Keratinocyte (primary cell): ENCODE measurements at regions not wholly inside any gene's neighbourhood (a gene's known extent, or its start where the extent isn't known, plus 50 kb on each side); places are given as distances from the start of the nearest gene placed in this dataset.

Experiments used
- DNase-seq: peaks from one replicate; pipeline ENCODE4 v3.0.0-alpha.2; 2011; ENCODE audit warnings: low read depth, missing footprints, low spot score
- FAIRE-seq: peaks from 2 replicates; lab custom pipeline; 2011; peaks lifted over from hg19 to GRCh38; lab: Jason Lieb, UNC
- H2AFZ ChIP-seq: 2 replicates; pipeline ENCODE4 v1.6.0; 2012; ENCODE audit warnings: low read length, control low read depth, inconsistent platforms; ENCODE audit not compliant: control insufficient read depth
- H3K27ac ChIP-seq: 2 replicates; pipeline ENCODE4 v1.5.1; 2011; ENCODE audit warnings: low read length; ENCODE audit not compliant: control insufficient read depth, insufficient read depth
- H3K27me3 ChIP-seq: 3 replicates; pipeline ENCODE4 v1.6.0; 2011; ENCODE audit warnings: low read length; ENCODE audit not compliant: control insufficient read depth, insufficient read depth; ENCODE audit errors: extremely low read depth
- H3K36me3 ChIP-seq, 2 experiments: 2 replicates in 1 of 2; 3 replicates in 1 of 2; pipeline ENCODE4 v1.5.1; 2011; ENCODE audit warnings: low read length in 2 of 2, mild to moderate bottlenecking in 1 of 2; ENCODE audit not compliant: control insufficient read depth in 2 of 2, insufficient read depth in 2 of 2; ENCODE audit errors: extremely low read depth in 1 of 2
- H3K4me1 ChIP-seq: 3 replicates; pipeline ENCODE4 v1.5.1; 2011; ENCODE audit warnings: low read length; ENCODE audit not compliant: control insufficient read depth, insufficient read depth; ENCODE audit errors: extremely low read depth
- H3K4me2 ChIP-seq: 3 replicates; pipeline ENCODE4 v1.6.0; 2011; ENCODE audit warnings: low read depth, low read length; ENCODE audit not compliant: control insufficient read depth, insufficient read depth; ENCODE audit errors: extremely low read depth
- H3K4me3 ChIP-seq, 3 experiments: fragments of 200-600 bp in 1 of 3; sonication (generic) in 1 of 3; 2 replicates in 2 of 3; 3 replicates in 1 of 3; pipeline ENCODE4 v1.5.1; 2011 to 2016; ENCODE audit warnings: low read length in 3 of 3, mild to moderate bottlenecking in 3 of 3, control low read depth in 2 of 3, inconsistent platforms in 1 of 3, low read depth in 1 of 3, mixed read lengths in 1 of 3, mixed run types in 1 of 3, moderate library complexity in 1 of 3; ENCODE audit not compliant: control insufficient read depth in 2 of 3, insufficient read depth in 2 of 3; ENCODE audit errors: extremely low read depth in 1 of 3
- H3K79me2 ChIP-seq: 2 replicates; pipeline ENCODE4 v1.6.0; 2012; ENCODE audit warnings: low read length; ENCODE audit not compliant: control insufficient read depth, insufficient read depth
- H3K9ac ChIP-seq: 3 replicates; pipeline ENCODE4 v1.6.0; 2011; ENCODE audit warnings: low read length; ENCODE audit not compliant: control insufficient read depth, insufficient read depth; ENCODE audit errors: extremely low read depth
- H3K9me1 ChIP-seq: 3 replicates; pipeline ENCODE4 v1.6.0; 2011; ENCODE audit warnings: low read length; ENCODE audit not compliant: control insufficient read depth, insufficient read depth; ENCODE audit errors: extremely low read depth
- H3K9me3 ChIP-seq: 2 replicates; pipeline ENCODE4 v1.5.1; 2012; ENCODE audit warnings: low read depth, low read length; ENCODE audit not compliant: control insufficient read depth
- H4K20me1 ChIP-seq: 3 replicates; pipeline ENCODE4 v1.6.0; 2011; ENCODE audit warnings: low read length; ENCODE audit not compliant: control insufficient read depth, insufficient read depth; ENCODE audit errors: extremely low read depth
- EZH2 ChIP-seq: IDR thresholded peaks from one replicate; pipeline ENCODE4 v1.6.1; 2012; ENCODE audit warnings: inconsistent platforms, mild to moderate bottlenecking, low read length, moderate library complexity
- dilution Hi-C: fragments of 300-500 bp; cut with MboI; formaldehyde crosslinking; loops from one replicate; pipeline ENCODE4 v1.7.0; 2020; ENCODE audit warnings: low sequenced_read_pairs; ENCODE audit not compliant: extremely low pct_ligation_motif_present
- TF ChIP-seq, protein P1 (sequence below), 3 experiments: IDR thresholded peaks in 1 of 3; conservative IDR thresholded peaks in 1 of 3; optimal IDR thresholded peaks in 1 of 3; 2 replicates in 2 of 3; 3 replicates in 1 of 3; pipeline versions ENCODE3 to v1.5.1; 2011; ENCODE audit warnings: low read length in 3 of 3, mild to moderate bottlenecking in 3 of 3, moderate library complexity in 2 of 3, control low read depth in 1 of 3, inconsistent platforms in 1 of 3; ENCODE audit not compliant: insufficient read depth in 2 of 3; ENCODE audit errors: extremely low read depth in 1 of 3

DNA sequence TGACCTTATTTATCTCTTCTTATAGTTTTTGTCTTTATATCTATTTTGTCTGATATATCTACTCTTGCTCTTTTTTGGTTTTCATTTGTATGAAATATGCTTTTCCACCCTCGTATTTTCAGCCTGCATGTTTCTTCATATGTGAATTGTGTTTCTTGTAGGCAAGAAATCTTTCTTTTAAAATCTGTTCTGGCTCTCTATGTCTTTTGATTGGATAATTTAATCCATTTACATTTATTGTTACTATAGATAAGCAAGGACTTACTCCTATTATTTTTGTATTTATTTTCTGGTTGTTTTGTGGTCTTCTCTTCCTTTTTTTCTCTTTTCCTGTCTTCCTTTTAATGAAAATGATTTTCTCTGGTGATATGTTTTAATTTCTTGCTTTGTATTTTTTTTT is 403.1 kb downstream of the DCAF12L2 start:
- no peak for TF ChIP-seq EZH2
- TF ChIP-seq, protein P1, sequence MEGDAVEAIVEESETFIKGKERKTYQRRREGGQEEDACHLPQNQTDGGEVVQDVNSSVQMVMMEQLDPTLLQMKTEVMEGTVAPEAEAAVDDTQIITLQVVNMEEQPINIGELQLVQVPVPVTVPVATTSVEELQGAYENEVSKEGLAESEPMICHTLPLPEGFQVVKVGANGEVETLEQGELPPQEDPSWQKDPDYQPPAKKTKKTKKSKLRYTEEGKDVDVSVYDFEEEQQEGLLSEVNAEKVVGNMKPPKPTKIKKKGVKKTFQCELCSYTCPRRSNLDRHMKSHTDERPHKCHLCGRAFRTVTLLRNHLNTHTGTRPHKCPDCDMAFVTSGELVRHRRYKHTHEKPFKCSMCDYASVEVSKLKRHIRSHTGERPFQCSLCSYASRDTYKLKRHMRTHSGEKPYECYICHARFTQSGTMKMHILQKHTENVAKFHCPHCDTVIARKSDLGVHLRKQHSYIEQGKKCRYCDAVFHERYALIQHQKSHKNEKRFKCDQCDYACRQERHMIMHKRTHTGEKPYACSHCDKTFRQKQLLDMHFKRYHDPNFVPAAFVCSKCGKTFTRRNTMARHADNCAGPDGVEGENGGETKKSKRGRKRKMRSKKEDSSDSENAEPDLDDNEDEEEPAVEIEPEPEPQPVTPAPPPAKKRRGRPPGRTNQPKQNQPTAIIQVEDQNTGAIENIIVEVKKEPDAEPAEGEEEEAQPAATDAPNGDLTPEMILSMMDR (optimal IDR thresholded peaks at IDR 0.05 in 1 of 3, IDR thresholded peaks at IDR 0.05 in 1 of 3, conservative IDR thresholded peaks at IDR 0.05 in 1 of 3; ENCODE audit: extremely low read depth in 1 of 3, insufficient read depth in 2 of 3, low read length in 3 of 3): no peak
- dilution Hi-C loops: no loop called here
- no peak overlapping the region for H3K27ac ChIP-seq
- no peak overlapping the region for H3K4me3 ChIP-seq
- DNase-seq (no peak), FAIRE-seq (no peak)
- H3K4me1 ChIP-seq: no peaks in the 10 kb centered on the region
- H3K36me3 ChIP-seq: no peaks in the 10 kb centered on the region
- H3K9me1 ChIP-seq: no peaks in the 10 kb centered on the region
- H3K27me3 ChIP-seq: no peaks in the 10 kb centered on the region
- H2AFZ ChIP-seq: no peak overlapping the region
- no peak overlapping the region for H3K4me2 ChIP-seq
- H4K20me1 ChIP-seq: no peaks in the 10 kb centered on the region
- no peak overlapping the region for H3K9ac ChIP-seq
- H3K9me3 ChIP-seq: peaks cover 2% of the 10 kb centered on the region
- no peaks in the 10 kb centered on the region for H3K79me2 ChIP-seq

DNA sequence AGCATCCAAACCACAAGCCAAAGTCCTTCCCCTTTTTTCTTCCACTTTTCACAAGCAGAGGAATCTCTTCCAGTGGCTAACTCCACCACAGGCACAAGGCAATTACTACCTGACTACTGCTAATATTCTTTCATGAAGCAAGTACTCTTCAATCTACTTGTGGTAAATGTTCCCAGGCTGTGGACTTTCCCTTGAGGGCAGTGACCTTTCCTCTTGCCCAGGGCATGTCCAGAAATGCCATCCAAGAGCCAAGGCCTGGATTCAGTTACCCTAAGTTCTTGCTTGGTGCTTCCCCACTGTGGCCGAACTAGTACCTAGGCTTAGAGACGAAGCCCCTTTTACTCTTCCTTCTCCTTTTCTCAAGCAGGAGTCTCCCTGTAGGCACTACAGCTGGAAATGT is 400.7 kb downstream of the DCAF12L2 start:
- no peak for FAIRE-seq
- no peaks in the 10 kb centered on the region for H3K4me1 ChIP-seq

More for the DNA sequence above, 400.7 kb downstream of the DCAF12L2 start:
- H2AFZ ChIP-seq: no peak overlapping the region
- TF ChIP-seq, protein P1 (optimal IDR thresholded peaks at IDR 0.05 in 1 of 3, IDR thresholded peaks at IDR 0.05 in 1 of 3, conservative IDR thresholded peaks at IDR 0.05 in 1 of 3; ENCODE audit: extremely low read depth in 1 of 3, insufficient read depth in 2 of 3, low read length in 3 of 3): no peak
- TF ChIP-seq EZH2: no peak
- H3K4me2 ChIP-seq: no peak overlapping the region
- H3K9me1 ChIP-seq: no peaks in the 10 kb centered on the region
- H3K79me2 ChIP-seq: no peaks in the 10 kb centered on the region
- no peaks in the 10 kb centered on the region for H4K20me1 ChIP-seq
- no peak for DNase-seq
- dilution Hi-C loops: no loop called here
- H3K36me3 ChIP-seq: no peaks in the 10 kb centered on the region
- no peak overlapping the region for H3K27ac ChIP-seq
- H3K9ac ChIP-seq: no peak overlapping the region
- H3K4me3 ChIP-seq: no peak overlapping the region
- peaks cover 2% of the 10 kb centered on the region for H3K9me3 ChIP-seq
- no peaks in the 10 kb centered on the region for H3K27me3 ChIP-seq
